ENCODE measurements at regions not wholly inside any gene's neighbourhood (a gene's known extent, or its start where the extent isn't known, plus 50 kb on each side); places are given as distances from the start of the nearest gene placed in this dataset.

DNA sequence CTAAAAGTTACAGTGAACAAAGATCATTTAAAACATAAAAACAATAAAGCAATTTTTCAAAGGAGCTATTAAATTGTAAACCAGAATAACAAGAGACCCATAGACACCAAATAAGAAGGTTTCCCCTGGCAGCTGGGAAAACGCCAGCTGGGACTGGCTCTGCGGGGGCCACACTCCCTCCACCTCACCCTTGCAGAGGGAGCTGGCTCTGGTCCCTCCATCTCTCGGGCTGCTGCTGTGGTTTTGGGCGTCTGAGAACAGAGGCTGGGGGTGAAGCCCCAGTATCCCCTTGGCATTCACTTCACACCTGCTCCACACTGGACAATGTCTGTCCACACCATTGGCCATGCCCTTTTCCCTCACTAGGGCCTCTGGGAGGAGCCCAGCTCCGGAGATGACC, 62.1 kb upstream of the OTOS start:
- TF ChIP-seq EZH2phosphoT487 (IDR thresholded peaks at IDR 0.05; ENCODE audit: borderline replicate concordance, low read length), result no peak
- TF ChIP-seq CTCF (conservative IDR thresholded peaks at IDR 0.05; ENCODE audit: low read depth, low read length), result no peak
